HL-60 (cell line): ENCODE measurements at regions not wholly inside any gene's neighbourhood (a gene's known extent, or its start where the extent isn't known, plus 50 kb on each side); places are given as distances from the start of the nearest gene placed in this dataset.

Experiments
- POLR2AphosphoS5 ChIP-seq: IDR thresholded peaks from 2 replicates; pipeline ENCODE4 v1.6.1; 2012; ENCODE audit warnings: low read depth
- TF ChIP-seq, protein P1 (sequence below): IDR thresholded peaks from one replicate; pipeline ENCODE4 v1.5.1; 2011; ENCODE audit warnings: low read length, control low read depth, inconsistent platforms; ENCODE audit not compliant: insufficient read depth
- TF ChIP-seq, protein P2 (sequence below): IDR thresholded peaks from 2 replicates; pipeline ENCODE4 v1.6.1; 2012; ENCODE audit warnings: low read depth; ENCODE audit not compliant: insufficient replicate concordance

- TF ChIP-seq, protein P1, sequence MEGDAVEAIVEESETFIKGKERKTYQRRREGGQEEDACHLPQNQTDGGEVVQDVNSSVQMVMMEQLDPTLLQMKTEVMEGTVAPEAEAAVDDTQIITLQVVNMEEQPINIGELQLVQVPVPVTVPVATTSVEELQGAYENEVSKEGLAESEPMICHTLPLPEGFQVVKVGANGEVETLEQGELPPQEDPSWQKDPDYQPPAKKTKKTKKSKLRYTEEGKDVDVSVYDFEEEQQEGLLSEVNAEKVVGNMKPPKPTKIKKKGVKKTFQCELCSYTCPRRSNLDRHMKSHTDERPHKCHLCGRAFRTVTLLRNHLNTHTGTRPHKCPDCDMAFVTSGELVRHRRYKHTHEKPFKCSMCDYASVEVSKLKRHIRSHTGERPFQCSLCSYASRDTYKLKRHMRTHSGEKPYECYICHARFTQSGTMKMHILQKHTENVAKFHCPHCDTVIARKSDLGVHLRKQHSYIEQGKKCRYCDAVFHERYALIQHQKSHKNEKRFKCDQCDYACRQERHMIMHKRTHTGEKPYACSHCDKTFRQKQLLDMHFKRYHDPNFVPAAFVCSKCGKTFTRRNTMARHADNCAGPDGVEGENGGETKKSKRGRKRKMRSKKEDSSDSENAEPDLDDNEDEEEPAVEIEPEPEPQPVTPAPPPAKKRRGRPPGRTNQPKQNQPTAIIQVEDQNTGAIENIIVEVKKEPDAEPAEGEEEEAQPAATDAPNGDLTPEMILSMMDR = no peak
- TF ChIP-seq, protein P2, sequence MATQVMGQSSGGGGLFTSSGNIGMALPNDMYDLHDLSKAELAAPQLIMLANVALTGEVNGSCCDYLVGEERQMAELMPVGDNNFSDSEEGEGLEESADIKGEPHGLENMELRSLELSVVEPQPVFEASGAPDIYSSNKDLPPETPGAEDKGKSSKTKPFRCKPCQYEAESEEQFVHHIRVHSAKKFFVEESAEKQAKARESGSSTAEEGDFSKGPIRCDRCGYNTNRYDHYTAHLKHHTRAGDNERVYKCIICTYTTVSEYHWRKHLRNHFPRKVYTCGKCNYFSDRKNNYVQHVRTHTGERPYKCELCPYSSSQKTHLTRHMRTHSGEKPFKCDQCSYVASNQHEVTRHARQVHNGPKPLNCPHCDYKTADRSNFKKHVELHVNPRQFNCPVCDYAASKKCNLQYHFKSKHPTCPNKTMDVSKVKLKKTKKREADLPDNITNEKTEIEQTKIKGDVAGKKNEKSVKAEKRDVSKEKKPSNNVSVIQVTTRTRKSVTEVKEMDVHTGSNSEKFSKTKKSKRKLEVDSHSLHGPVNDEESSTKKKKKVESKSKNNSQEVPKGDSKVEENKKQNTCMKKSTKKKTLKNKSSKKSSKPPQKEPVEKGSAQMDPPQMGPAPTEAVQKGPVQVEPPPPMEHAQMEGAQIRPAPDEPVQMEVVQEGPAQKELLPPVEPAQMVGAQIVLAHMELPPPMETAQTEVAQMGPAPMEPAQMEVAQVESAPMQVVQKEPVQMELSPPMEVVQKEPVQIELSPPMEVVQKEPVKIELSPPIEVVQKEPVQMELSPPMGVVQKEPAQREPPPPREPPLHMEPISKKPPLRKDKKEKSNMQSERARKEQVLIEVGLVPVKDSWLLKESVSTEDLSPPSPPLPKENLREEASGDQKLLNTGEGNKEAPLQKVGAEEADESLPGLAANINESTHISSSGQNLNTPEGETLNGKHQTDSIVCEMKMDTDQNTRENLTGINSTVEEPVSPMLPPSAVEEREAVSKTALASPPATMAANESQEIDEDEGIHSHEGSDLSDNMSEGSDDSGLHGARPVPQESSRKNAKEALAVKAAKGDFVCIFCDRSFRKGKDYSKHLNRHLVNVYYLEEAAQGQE = no peak
- TF ChIP-seq POLR2AphosphoS5 = no peak
Observed at GRCh38 chr15:47398594-47398993, 318.7 kb upstream of the SEMA6D start.
